LNCaP clone FGC (cell line): ENCODE measurements at regions not wholly inside any gene's neighbourhood (a gene's known extent, or its start where the extent isn't known, plus 50 kb on each side); places are given as distances from the start of the nearest gene placed in this dataset.

Experiments used
- DNase-seq: peaks from one replicate; pipeline ENCODE4 v3.0.0-alpha.2; 2011; ENCODE audit warnings: low read depth
- H3K4me3 ChIP-seq: 2 replicates; pipeline ENCODE4 v1.5.1; 2011; ENCODE audit warnings: mild to moderate bottlenecking, low read depth, low read length, control low read depth
- TF ChIP-seq, protein P1 (sequence below): IDR thresholded peaks from 2 replicates; pipeline ENCODE4 v1.5.1; 2012; ENCODE audit warnings: mild to moderate bottlenecking; ENCODE audit not compliant: control insufficient read depth, insufficient read depth; ENCODE audit errors: extremely low read depth

DNA sequence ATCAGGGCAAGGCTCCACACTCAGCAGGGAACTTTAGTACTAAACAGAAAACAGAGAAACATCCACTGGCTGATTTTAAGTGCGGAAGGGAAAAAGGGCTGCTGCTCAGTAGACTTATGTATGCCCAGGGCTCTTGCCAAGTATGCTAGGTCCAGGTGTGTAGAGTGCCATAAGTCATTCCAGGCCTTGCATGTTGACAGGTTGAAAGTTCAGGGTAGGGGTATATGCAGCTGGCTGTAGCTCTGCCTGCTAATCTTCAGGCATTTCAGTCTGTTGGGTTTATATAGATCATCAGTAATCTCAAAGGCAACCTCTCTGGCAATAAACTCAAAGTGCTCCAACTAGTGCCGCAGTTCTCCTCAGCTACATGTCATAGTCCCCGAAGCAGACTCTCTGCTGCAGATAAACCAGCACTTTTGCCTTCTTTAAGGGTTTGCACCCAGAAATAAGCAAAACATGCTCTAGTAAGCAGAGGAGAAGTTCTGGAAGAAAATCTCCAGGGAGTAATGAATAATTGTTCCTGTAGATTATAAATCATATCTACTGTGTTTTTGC, 134.9 kb upstream of the GRIA3 start:
- H3K4me3 ChIP-seq: no peak overlapping the region
- TF ChIP-seq, protein P1, sequence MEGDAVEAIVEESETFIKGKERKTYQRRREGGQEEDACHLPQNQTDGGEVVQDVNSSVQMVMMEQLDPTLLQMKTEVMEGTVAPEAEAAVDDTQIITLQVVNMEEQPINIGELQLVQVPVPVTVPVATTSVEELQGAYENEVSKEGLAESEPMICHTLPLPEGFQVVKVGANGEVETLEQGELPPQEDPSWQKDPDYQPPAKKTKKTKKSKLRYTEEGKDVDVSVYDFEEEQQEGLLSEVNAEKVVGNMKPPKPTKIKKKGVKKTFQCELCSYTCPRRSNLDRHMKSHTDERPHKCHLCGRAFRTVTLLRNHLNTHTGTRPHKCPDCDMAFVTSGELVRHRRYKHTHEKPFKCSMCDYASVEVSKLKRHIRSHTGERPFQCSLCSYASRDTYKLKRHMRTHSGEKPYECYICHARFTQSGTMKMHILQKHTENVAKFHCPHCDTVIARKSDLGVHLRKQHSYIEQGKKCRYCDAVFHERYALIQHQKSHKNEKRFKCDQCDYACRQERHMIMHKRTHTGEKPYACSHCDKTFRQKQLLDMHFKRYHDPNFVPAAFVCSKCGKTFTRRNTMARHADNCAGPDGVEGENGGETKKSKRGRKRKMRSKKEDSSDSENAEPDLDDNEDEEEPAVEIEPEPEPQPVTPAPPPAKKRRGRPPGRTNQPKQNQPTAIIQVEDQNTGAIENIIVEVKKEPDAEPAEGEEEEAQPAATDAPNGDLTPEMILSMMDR: no peak
- no peak for DNase-seq

DNA sequence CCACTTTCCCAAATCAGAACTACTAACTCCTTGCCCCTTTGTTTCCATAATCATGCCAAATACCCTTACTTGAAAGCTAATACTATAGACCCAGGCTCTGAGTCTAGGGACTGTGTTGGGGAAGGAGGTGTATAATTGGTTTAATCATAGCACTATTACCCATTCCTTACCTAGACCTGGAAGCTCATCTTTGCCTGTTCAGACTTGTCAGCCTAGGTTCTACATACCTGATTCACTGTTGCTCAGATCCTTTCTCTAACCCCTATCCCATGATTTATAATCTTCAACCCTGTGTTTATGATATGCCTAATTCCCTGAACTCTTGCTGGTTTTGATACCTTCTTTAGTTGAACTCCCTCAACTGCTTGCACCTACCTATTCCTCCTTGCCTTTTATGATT, 123.1 kb upstream of the GRIA3 start:
- no peak for DNase-seq
- TF ChIP-seq, protein P1: no peak
- H3K4me3 ChIP-seq: no peak overlapping the region

DNA sequence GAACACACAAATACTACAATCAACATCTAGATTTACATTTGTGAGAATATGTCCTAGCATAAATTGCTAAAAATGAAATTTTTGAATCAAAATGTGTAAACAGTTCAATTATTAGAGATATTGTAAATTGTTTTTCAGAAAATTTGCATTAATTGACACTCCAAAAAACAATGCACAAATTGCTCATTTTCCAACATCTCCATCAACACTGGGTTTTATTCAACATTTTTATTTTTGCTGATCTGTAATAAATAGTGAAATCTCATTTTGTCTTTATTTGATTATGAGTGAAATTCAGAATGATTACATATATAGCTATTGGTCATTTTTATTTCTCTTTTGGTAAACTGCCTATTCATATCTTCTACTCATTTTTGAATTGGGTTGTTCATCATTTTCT, 120.0 kb upstream of the GRIA3 start:
- no peak for DNase-seq

DNA sequence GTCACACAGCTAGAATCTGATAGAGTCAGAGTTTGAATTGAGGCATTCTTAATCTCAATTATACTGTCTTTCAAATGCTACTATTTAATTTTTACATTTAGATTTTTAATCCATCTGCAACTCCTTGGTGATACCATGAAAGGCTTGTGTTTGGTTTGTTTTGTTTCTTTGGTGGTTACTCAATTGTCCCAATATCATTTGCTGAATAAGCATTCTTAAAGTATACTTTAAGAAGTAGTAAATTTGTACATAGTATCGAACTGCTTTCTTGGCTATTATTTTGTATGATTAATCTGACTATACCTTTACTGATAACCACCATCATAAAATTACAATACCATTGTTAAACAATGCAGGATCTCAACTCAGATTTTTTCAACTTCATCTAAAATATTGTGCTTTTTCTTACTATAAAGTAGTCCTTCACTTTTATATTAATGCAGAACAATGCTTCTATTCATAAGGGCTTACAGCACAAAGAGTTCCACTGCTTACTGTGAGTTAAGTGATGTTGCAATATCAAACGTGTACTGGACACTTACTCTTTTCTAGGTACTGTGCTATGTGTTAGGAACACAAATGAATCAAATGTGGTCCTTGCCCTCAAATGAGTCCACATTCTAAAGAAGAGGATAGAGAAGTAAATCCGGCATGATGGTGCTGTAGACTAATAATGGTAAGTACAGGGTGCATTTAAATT, 111.2 kb upstream of the GRIA3 start:
- no peak overlapping the region for H3K4me3 ChIP-seq
- TF ChIP-seq, protein P1: no peak
- DNase-seq: no peak

More for the DNA sequence above, 120.0 kb upstream of the GRIA3 start:
- TF ChIP-seq, protein P1: no peak
- H3K4me3 ChIP-seq: no peak overlapping the region

DNA sequence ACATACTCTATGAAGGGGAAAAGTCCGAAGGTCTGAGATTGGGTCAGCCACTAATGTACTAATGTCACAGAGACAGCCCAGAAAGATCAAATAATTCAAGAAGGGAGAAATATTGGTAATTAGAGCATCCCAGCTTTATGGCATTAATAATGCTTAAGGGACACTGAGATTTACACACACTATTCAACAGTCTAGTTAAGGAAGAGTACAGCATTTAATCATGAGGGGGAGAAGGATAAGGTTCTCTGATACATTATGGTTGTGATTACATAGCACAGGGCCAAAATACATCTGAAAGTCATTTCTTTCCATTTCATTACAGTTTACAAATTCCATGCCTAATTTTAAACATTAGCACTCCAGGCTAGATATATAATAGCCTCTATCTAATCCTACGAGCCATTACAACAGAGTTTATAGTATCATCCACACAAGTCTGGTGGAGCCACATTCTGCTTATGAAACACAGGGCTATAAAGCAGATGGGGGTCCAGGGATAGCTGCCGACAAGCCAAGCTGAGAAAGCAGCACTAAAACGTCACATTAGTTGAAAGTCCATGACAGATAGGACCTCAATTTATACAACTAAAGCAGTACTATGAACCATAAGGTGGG, 108.0 kb upstream of the GRIA3 start:
- no peak overlapping the region for H3K4me3 ChIP-seq
- TF ChIP-seq, protein P1: no peak
- DNase-seq: no peak

DNA sequence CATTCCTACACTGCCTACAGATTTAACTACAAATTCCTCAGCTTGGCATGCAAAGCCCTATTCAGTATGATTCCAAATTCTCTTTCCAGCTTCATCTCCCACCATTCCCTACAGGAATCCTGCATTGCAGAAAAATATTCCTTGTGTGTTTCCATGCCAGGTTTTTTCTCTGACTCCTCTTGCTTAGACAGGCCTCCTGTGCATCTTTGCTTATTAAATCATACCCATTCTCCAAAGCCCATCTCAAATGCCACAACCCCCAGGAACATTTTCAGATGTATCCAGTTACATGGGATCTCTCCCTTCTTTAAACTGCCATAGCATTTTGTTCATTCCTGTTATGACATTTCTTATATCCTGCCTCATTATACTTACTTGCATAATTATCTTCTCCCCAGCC, 106.4 kb upstream of the GRIA3 start:
- TF ChIP-seq, protein P1: no peak

More for the DNA sequence above, 106.4 kb upstream of the GRIA3 start:
- no peak overlapping the region for H3K4me3 ChIP-seq
- no peak for DNase-seq
